ENCODE measurements at regions not wholly inside any gene's neighbourhood (a gene's known extent, or its start where the extent isn't known, plus 50 kb on each side); places are given as distances from the start of the nearest gene placed in this dataset.
"Not testable (repeated sequence)": the region's sequence is repeated elsewhere in the genome, so short reads cannot be mapped to it uniquely, and the experiment has no call there.

GRCh38 chr21:17738176-17738953 lies 80.8 kb downstream of the C21orf91 start:
- DNase-seq (ENCODE audit: low read depth): no peak

- DNase-seq (ENCODE audit: low read depth): no peak
Observed at GRCh38 chr21:17736072-17736471, 83.1 kb downstream of the C21orf91 start.

GRCh38 chr21:17733209-17733608 lies 85.9 kb downstream of the C21orf91 start:
- DNase-seq (ENCODE audit: low read depth): no peak

GRCh38 chr21:17732306-17732705 lies 86.8 kb downstream of the C21orf91 start:
- peak; percentile 59 for DNase-seq (ENCODE audit: low read depth)

- DNase-seq (ENCODE audit: low read depth): no peak
Observed at GRCh38 chr21:17731554-17731953, 87.6 kb downstream of the C21orf91 start.

GRCh38 chr21:17730782-17731181 lies 88.4 kb downstream of the C21orf91 start:
- peak; percentile 40 for DNase-seq (ENCODE audit: low read depth)

- no peak for DNase-seq (ENCODE audit: low read depth)
Observed at GRCh38 chr21:17729455-17729854, 89.7 kb downstream of the C21orf91 start.

- DNase-seq (ENCODE audit: low read depth): no peak
Observed at GRCh38 chr21:17727361-17727760, 91.8 kb downstream of the C21orf91 start.

GRCh38 chr21:17726047-17726829 lies 92.9 kb downstream of the C21orf91 start:
- no peak for DNase-seq (ENCODE audit: low read depth)

- DNase-seq (ENCODE audit: low read depth): peak; percentile 11
Observed at GRCh38 chr21:17725339-17725738, 93.8 kb downstream of the C21orf91 start.

- DNase-seq (ENCODE audit: low read depth): no peak
Observed at GRCh38 chr21:17712887-17713286, 100.2 kb upstream of the BTG3 start.

GRCh38 chr21:17711896-17712295 lies 99.2 kb upstream of the BTG3 start:
- no peak for DNase-seq (ENCODE audit: low read depth)

GRCh38 chr21:17709266-17709611 lies 96.5 kb upstream of the BTG3 start:
- DNase-seq (ENCODE audit: low read depth): no peak

- no peak for DNase-seq (ENCODE audit: low read depth)
Observed at GRCh38 chr21:17708522-17709265, 96.0 kb upstream of the BTG3 start.

- no peak for DNase-seq (ENCODE audit: low read depth)
Observed at GRCh38 chr21:17699524-17700189, 87.0 kb upstream of the BTG3 start.

- DNase-seq (ENCODE audit: low read depth): no peak
Observed at GRCh38 chr21:17697473-17697872, 84.8 kb upstream of the BTG3 start.

- not testable (repeated sequence) for DNase-seq (ENCODE audit: low read depth)
Observed at GRCh38 chr21:17694416-17694815, 81.7 kb upstream of the BTG3 start.

GRCh38 chr21:17693801-17694200 lies 81.1 kb upstream of the BTG3 start:
- DNase-seq (ENCODE audit: low read depth): no peak

- DNase-seq (ENCODE audit: low read depth): no peak
Observed at GRCh38 chr21:17690078-17690494, 77.4 kb upstream of the BTG3 start.

GRCh38 chr21:17688912-17689874 lies 76.5 kb upstream of the BTG3 start:
- DNase-seq (ENCODE audit: low read depth): peak; percentile 12

All from myocyte (in vitro differentiated cells).